ENCODE measurements at regions not wholly inside any gene's neighbourhood (a gene's known extent, or its start where the extent isn't known, plus 50 kb on each side); places are given as distances from the start of the nearest gene placed in this dataset.

DNA sequence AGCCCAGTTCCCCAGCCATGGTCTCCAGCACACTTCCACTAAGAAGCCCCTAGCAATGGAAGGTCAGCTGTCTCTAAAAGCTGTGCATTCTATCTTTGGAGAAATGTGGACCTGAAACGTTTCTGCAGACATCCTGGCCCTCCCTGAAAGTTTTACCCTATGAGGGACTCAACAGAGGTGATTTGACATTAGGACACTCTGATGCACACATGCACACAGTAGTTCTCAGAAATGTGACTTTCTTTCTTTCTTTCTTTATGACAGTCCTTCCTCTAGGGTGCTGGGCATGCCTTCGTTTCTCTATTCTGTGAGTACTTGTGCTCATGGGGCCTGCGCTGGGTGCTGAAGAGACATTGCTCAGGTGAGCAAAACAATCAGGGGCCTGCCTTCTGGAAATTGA is 857.3 kb downstream of the RNF144A start:
- DNase-seq: no peak

DNA sequence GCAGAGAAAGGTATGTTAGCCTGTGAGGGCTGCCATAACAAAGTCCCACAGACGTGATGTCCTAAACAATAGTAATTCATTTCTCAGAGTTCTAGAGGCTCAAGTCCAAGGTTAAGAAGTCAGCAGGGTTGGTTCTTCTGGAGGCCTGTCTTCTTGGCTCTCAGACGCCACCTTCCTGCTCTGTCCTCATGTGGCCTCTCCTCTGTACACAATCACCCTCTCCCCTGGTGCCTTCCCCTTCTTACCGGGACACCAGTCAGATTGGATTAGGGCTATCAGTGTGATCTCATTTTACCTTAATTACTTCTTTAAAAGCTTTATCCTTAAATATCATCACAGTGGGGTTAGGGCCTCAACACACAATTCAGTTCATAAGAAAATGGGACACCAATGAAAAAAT is 860.5 kb downstream of the RNF144A start:
- DNase-seq: no peak

DNA sequence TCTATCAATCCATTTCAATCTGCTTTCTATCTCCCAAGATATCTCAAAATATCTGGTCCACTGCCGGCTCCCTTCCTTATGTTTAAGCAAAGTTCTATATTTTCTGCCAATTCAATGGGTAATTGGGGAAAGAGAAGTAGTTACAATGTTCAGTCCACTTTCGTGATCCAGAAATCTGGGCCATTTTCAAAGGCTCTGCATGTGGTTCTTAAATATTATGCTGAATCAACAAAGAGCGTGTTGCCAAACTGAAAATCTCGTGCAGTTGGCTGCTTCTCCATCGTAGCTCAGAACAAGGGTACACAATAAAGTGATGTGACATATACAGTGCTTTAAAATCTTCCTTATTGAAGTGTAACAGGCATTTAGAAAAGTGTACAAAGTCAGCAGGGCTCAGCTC is 863.1 kb downstream of the RNF144A start:
- no peak for DNase-seq

DNA sequence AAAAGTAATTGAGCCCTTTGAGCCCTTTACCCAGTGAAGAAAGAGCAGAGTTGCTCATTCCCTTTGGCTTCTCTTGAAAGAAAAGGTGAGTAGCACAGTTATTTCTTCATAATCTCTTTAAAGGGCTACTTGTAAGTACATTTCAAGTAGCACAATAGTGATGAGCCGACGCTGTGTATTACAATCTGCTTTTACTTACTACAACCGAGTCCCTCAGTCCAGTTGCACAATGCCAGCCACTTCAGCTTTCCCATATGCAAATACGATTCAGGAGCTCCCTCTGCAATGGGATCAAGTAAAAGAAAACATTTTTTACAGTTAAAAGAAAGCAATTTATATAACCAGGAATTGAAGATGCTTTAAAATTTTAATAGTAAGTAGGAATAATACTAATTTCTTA is 868.5 kb downstream of the RNF144A start:
- no peak for DNase-seq

DNA sequence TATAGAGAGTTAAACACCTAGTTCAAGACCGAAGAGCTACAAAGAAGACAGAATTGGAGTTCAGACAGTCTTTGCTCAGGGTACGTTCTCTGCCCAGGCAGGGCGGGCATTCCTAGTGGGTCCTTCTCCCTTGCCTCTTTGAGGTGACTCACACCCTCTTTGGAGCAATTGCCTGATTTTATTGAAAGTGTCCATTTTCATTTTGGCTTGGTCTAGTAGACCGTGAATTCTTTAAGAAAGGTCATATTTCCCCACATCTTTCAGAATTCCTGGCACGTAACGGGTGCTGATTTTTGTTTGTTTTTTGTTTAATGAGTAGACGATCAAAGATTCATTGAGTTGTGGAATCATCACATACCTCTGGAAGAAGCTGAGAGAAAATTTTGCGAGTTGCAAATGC is 871.5 kb downstream of the RNF144A start:
- no peak for DNase-seq

DNA sequence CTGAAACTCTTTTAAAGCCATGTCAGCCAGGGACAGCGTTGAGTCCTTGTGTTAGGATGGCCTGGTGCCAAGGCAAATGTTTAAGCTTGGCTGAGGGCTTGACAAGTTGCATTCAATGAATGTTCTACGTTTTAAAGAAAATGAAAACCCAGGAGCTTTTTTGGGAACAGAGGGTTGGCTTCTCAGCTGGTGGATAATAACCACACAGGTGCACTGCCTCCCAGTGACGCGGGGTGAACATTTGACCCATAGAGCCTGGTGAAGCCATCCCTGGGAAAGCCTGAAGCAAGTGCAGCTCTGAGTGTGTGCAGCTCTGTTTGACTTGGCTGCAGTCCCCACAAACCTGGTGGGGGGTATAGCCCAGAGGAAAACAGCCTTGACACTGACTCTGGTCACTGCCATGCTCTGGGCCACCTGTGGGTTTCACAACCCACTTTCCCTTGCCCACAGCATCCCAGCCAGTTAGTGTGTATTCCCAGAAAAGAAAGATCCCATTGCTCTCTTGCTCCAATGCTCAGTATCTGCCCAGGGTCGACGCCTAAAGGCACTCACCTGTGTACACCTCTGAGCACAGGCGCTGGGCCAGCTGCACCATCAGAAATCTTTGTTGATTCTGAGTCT is 874.9 kb downstream of the RNF144A start:
- DNase-seq: peak; percentile 97

DNA sequence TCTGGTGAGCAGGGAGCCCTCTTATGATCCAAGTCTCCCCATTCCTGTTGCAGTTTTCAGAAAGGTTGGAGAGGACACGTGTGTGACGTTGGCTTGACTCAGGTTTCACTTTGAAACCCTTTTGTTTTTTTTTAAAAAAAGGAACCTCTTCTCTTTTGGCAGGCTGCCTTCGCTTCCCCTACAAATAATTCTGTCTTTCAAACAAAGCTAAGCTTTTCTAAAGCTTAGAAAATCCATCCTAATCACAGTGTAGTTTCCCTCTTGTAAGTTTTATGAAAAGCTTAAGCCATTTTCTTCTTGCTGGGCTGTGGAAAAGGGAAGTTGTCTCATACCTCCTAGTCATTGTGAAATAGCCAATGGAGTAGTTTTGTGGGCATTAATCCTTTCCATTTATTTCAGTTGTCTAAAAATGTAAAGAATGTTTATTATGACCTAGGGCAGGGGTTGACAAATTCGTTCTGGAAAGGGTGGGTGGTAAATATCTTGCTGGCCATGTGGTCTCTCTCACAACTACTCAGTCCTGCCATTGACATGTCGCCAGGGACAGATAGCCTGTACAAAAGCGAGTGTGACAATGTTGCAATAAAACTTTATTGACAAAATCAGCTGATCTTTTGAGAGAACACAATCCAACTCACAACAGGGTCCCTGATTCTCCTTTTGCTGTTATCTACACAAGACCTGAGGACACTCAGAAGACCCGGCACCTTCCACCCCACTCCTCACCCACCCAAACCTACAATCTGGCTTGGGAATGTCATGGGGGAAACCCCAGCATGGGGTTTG is 878.8 kb downstream of the RNF144A start:
- DNase-seq: peak; percentile 81

DNA sequence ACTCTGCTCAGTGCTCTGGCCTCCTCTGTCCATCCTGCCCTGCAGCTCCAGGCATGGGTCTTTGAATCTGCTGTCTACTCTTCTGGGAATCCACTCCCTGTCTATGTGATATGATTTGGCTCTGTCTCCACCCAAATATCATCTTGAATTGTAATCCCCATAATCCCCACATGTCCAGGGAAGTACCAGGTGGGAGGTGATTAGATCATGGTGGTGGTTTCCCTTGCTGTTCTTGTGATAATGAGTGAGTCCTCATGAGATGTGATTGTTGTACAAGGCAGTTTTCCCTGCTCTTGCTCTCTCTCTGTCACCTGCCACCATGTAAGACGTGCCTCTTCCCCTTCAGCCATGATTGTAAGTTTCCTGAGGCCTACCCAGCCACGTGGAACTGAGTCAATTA is 881.8 kb upstream of the ID2 start:
- DNase-seq: no peak

DNA sequence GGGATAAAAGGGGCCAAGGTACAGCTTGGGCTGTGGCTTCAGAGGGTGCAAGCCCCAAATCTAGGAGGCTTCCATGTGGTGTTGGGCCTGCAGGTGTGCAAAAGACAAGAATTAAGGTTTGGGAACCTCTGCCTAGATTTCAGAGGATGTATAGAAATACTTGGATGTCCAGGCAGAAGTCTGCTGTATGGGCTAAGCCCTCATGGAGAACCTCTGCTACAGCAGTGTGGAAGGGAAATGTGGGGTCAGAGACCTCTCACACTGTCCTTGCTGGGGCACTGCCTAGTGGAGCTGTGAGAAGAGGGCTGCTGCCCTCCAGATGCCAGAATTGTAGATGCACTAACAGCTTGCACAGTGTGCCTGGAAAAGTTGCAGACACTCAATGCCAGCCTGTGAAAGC is 880.6 kb upstream of the ID2 start:
- DNase-seq: no peak

DNA sequence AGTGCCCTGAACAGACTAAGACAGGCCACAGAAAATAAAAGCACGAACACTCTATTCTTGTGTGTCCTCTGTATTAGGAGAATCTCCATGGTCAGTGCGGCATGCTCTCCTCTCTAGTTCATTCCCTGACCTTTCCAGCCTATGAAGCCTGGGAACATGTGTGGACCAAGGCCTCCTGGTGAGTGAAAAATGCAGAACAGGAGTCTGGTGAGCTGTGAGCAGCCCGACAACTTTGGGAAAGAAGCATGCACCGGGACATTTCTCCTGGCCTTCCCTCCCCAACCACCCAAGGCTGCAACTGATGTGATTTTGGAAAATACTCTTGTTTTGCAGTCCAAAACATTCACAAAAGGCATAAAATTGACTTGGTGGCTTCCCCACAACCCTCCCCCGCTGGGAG is 878.3 kb upstream of the ID2 start:
- no peak for DNase-seq

DNA sequence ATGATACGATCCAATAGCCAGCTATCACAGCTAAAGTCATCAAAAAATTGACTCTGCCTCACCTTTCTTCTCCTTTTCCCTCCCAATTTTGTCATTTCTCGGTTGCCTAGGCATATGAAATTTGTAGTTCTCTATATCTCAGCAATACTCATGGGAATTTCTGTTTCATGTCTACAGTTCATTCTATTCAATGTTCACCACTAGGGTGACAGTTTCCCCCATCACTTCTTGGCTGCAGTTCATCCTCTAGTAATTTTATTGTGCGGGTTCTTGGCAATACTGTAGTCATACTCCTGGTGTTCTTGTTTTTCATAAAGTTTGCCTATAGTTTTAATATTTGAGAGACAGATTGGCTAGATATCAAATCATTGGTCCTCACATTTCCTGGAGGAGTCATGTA is 872.2 kb upstream of the ID2 start:
- DNase-seq: no peak

DNA sequence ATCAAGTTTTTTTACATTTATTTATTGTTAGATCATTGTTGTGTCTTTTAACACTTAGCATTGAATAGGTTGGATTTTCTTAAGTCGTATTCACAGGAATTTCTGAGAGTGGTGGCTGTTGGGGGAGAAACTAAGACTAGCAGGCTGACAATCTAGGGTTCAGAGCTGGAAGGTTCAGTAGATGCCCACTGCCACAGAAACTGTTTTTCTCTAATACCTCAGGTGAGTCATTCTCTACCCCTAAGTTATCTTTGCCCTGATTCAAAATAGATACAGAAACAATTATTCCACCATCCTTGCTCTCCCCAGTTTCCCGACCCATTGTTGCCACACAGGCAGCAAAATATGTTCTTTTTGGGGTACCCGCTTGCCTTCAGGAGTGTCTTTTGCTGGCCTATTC is 870.8 kb upstream of the ID2 start:
- no peak for DNase-seq

DNA sequence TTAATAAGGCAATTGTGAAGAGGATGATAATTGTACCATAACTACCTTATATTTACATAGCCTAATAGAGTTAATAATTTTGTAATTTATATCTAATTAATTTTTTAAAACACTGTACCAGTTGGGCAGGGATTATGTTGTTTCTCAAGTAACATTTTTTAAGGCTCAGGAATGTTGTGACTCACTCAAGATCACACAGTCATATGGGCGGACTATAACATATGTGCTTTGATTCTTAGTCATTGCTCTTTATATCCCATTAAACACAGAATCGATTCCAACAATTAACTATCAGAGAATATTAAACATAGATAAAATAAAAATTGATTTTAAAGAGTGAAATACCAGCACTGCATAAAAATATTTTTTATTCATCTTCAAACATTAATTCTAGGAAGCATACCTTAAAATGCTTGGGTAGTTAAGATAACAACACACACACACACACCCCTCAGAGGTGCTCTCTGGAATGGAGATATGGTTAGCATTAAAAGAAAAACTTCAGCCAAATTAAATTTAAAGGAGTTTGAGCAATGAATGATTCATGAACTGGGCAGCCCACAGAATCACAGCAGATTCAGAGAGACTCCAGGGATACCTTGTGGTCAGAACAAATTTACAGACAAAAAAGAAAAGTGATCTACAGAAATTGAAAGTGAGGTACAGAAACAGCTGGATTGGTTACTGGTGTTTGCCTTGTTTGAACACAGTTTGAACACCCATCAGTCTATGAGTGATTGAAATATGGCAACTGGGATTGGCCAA is 869.4 kb upstream of the ID2 start:
- no peak for DNase-seq

DNA sequence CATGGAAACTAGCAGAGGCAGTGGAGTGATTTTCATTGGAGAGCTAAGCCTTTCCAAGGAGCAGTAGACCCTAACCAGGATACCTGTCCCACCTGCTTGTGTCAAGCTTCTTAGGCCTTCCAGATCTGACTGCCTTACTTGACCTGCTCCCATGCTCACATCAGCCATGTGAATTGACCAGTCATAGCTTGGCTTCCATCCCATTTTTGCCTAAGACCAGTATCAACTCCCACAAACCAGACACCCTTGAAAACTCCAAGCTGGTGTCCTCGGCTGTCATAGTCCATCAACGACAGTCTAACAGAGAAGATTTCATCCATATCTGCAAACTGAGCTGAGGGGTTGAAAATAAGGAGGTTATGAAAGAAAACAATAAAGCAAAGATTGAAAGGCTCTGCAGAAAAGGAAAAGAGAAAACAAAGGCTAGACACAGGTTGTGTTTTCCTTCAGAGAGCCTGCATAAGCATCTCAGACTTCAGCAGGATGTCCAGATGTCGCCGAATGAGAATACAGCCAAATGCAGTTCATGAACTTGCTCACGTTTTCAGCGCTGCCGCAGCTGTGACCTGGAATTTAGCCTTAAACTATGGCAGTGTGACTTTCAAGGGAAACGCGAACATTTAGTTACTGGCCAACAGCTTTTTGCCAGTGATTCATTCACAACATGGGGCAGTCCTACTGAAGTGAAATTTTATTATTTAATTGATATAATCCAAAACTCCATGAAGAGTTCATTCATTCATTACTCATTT is 868.1 kb upstream of the ID2 start:
- no peak for DNase-seq

DNA sequence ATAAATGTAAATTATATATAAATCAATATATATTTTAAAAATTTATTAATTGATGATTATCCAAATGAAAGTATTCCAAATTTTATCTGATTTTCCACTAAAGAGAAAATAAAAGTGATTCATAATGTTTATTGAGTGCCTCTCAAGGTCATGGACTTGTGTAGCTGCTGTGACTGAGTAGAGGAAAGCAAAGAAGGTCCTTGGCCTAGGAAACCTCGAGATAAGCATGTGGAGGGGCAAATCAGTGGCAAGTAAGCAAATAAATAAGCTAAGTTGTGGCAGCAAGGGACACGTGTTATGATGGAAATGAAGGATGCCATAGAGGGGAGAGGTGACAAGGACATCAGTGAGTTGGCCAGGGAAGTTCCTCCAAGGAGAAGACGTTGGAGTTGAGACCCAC is 866.1 kb upstream of the ID2 start:
- DNase-seq: no peak

DNA sequence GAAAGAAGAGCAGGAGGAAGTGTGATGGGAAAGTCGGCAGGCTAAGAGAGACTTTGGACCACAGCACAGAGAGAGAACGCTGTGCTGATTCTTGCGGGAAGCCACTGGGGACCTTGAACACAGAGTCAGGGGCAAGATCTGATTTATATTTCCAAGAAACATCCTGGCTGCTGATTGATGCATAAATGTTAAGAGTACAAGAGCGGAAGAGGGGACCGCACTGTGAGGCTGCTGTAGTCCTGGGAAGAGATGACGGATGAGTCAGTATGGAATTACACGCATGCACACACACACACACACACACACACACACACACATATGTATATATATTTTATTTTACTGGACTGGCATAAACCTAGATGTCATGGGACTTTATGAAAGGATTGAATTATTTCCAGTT is 865.6 kb upstream of the ID2 start:
- DNase-seq: no peak

DNA sequence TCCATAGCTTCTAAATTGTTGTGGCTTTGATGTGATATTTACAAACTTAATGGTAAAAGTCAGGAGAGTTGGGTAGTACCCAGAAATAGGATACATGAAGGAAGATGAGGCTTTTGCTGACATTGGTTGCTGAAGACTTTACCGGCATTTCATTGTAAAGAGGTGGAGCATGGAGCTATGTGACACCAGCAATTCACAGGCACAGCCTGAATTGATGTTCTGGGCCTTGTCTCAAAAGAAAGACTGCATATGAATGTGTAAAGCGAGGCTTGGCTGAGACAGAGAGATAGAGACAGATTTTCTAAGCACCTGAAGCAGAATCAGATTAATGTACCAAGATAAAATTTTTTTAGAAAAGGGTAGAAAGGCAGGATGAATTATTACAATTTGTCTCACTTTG is 864.9 kb upstream of the ID2 start:
- DNase-seq: no peak

DNA sequence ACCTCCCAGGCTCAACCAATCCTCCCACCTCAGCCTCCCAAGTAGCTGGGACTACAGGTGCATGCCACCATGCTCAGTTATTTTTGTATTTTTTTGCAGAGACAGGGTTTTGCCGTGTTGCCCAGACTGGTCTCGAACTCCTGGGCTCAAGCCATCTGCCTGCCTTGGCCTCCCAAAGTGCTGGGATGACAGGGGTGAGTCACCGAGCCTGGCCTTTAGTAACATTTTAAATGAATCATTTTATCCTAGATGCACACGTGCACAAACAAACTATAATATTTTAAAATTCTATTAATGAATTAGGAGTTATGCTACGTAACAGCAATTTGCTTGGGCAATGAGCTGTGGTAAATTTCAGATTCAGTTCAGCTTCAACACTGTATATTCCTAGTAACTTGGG is 862.5 kb upstream of the ID2 start:
- no peak for DNase-seq

DNA sequence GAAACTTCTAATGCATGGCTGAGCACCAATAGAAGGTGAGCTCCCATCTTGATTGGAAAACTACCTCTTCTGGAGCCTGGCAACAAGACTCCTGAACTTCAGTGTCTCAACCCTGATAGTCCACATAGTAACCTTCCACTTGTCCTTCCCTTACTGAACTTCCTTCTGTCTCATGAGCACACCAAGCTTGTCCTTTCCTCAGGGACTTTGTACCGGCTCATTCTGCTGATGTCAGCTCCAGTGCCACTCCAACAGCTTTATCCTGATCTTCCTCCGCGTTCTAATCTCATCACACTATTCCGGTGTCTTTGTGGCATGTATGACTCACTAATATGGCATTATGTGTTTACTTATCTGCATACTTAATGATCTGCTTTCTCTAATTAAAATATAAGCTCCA is 862.0 kb upstream of the ID2 start:
- DNase-seq: no peak

DNA sequence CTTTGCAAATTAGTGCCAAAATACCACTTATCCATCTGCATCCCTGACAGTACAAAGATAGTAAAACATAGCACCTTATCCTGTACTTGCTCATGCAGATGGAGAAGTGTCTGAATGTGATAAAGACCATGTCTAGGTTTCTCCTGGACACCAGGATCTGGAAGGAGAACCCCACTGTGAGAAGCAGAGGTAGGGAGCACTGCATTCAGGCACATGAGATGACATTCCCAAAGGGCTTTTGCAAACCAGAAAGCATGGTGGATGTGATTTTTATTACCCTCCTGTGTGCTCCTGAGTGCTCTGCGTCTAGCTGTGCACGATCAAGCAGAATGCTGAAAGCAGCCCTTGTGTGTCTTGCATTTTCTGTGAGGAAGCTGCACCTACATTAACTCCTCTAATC is 857.6 kb upstream of the ID2 start:
- no peak for DNase-seq

DNA sequence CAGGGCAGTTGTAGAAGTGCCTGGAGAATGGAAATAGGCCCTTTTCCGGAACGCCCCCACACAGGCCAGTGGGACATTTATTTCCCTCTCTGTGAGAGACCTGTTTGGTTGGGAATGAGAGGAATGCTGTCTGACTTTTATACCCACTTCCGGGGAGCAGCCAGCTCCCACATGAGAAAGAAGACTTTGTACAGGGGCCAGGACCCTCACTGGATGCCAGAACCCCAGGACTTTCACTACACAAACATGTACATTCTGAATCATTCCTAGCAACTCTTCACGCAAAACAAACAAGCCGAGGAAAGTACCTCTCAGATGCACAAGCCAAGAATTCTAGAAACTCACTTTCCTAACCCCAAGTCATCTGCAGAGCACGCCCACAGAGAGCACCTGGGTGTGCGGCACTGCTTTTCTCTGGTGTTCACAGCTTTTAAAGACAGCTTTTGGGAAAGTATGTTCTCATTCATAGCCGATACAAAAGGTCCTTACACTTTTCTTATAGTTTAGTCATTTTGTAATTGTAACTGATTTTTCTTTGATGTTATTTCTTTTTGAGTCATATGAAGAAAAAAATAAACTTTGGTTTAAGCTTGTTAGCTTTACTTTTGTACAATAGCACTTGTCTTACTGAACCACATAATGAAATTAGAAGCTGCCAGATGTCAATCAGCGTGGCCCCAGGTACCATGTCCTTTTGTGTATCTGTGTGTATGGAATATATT is 856.1 kb upstream of the ID2 start:
- no peak for DNase-seq

DNA sequence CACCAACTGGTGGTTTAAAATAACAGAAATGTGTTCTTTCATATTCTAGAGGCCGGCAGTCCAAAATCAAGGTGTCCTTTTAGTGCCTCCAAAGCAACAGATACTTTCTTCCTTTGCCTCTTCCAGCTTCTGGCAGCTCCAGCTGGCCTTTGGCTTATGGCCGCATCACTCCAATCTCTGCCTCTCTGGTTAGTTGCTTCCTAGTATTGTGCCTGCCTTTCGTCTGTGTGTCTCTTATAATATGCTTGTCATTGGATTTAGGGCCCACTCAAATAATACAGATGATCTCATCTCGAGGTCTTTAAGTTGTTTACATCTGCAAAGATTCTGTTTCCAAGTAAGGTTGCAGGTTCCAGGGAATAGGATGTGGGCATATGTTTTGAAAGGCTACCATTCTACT is 855.2 kb upstream of the ID2 start:
- DNase-seq: no peak

DNA sequence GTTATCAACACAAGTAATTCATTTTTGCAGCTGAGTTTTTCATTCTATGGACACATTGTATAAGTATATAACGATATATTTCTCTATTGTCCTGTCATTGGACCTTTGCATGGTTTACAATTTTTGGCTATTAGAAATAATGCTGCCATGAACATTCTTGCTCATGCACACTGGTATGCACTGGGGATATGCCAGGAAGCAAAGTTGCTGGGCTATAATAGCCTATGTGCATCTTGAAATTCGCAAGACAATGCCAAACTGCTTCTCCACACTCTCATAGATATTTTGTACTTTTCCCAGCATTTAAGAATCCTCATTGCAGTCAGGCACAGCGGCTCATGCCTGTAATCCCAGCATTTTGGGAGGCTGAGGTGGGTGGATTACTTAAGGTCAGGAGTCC is 852.6 kb upstream of the ID2 start:
- no peak for DNase-seq

Measured in NCI-H1105 (cell line).